Activated naive CD4-positive, alpha-beta T cell treated with anti-CD3 and anti-CD28 coated beads, Interleukin-2, amount 50 U/mL, for 24 hours (primary cell): ENCODE measurements at regions not wholly inside any gene's neighbourhood (a gene's known extent, or its start where the extent isn't known, plus 50 kb on each side); places are given as distances from the start of the nearest gene placed in this dataset.

Experiments
- H3K27ac Mint-ChIP-seq: one replicate; pipeline ENCODE4 v1.8.0; 2021; ENCODE audit warnings: mild to moderate bottlenecking, mixed read lengths
- H3K27me3 Mint-ChIP-seq: one replicate; pipeline ENCODE4 v1.8.0; 2021; ENCODE audit warnings: mixed read lengths
- H3K36me3 Mint-ChIP-seq: one replicate; pipeline ENCODE4 v1.8.0; 2021; ENCODE audit warnings: mixed read lengths
- H3K4me1 Mint-ChIP-seq: one replicate; pipeline ENCODE4 v1.8.0; 2021; ENCODE audit warnings: mixed read lengths
- H3K4me3 Mint-ChIP-seq: one replicate; pipeline ENCODE4 v1.8.0; 2021; ENCODE audit warnings: mild to moderate bottlenecking, mixed read lengths
- H3K9me3 Mint-ChIP-seq: one replicate; pipeline ENCODE4 v1.8.0; 2021; ENCODE audit warnings: mixed read lengths

- no peak overlapping the region for H3K27ac Mint-ChIP-seq
Measured at GRCh38 chr5:61916621-61917620, 389.1 kb upstream of the KIF2A start.

GRCh38 chr5:61918611-61919010 is 387.4 kb upstream of the KIF2A start:
- no peaks in the 10 kb centered on the region for H3K36me3 Mint-ChIP-seq
- no peak overlapping the region for H3K4me3 Mint-ChIP-seq
- H3K9me3 Mint-ChIP-seq = no peaks in the 10 kb centered on the region
- no peak overlapping the region for H3K27ac Mint-ChIP-seq
- no peaks in the 10 kb centered on the region for H3K4me1 Mint-ChIP-seq
- peaks cover 3% of the 10 kb centered on the region for H3K27me3 Mint-ChIP-seq

More at GRCh38 chr5:61916621-61917620, 389.1 kb upstream of the KIF2A start:
- H3K27me3 Mint-ChIP-seq = no peaks in the 10 kb centered on the region
- no peaks in the 10 kb centered on the region for H3K4me1 Mint-ChIP-seq
- H3K36me3 Mint-ChIP-seq = no peaks in the 10 kb centered on the region
- no peaks in the 10 kb centered on the region for H3K9me3 Mint-ChIP-seq
- H3K4me3 Mint-ChIP-seq = no peak overlapping the region

DNA sequence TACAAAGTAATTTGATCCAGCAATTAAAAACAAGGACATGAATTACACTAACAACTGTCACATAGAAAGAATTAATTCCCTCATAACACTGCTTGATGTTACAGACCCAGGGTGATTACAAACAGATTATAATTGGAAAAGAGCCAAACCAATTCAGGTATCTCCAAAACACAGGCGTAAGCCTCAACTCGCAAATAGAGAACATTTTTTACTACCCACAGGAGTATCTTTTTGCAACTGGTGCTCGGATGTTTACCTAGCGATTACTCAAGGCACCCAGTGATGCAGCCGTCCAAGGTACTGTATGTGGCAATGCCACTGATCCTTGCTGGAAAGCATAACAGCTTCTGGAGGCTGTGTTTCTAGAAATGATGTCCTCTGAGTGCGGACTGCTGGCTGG is 386.1 kb upstream of the KIF2A start:
- Mint-ChIP-seq H3K4me1 (no peaks in the 10 kb centered on the region), H3K27ac (no peak overlapping the region), H3K27me3 (peaks cover 3% of the 10 kb centered on the region), H3K4me3 (no peak overlapping the region), H3K36me3 (no peaks in the 10 kb centered on the region), H3K9me3 (no peaks in the 10 kb centered on the region)

- Mint-ChIP-seq H3K27me3 (peaks cover 3% of the 10 kb centered on the region), H3K9me3 (no peaks in the 10 kb centered on the region), H3K4me3 (no peak overlapping the region), H3K27ac (no peak overlapping the region), H3K36me3 (no peaks in the 10 kb centered on the region), H3K4me1 (no peaks in the 10 kb centered on the region)
Measured at GRCh38 chr5:61924251-61924650, 381.8 kb upstream of the KIF2A start.

GRCh38 chr5:61926911-61927310 is 379.1 kb upstream of the KIF2A start:
- Mint-ChIP-seq H3K36me3 (no peaks in the 10 kb centered on the region), H3K27me3 (peaks cover 6% of the 10 kb centered on the region), H3K4me1 (no peaks in the 10 kb centered on the region)

DNA sequence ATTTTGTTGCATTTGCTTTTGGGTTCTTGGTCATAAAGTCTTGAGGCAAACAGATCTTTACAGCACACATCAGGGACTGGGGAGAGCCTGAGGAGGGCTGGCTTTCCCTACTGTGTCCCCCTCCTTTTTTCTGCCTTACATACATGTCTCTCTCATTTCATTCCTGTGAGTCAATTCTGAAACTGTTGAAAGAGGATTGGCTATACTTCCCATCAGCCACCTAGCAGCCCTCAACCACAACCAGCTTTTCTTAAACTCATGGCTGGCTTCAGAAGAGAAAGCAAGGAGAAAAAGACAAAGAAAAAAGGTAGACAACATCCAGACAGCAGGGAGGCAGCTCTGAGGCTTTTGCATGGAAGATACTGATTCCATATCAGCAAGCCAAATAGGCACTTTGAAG is 374.8 kb upstream of the KIF2A start:
- Mint-ChIP-seq H3K27me3 (peaks cover 6% of the 10 kb centered on the region), H3K4me3 (no peak overlapping the region), H3K27ac (no peak overlapping the region), H3K9me3 (peaks cover 8% of the 10 kb centered on the region), H3K36me3 (no peaks in the 10 kb centered on the region), H3K4me1 (no peaks in the 10 kb centered on the region)

More at GRCh38 chr5:61926911-61927310, 379.1 kb upstream of the KIF2A start:
- Mint-ChIP-seq H3K27ac (no peak overlapping the region), H3K4me3 (no peak overlapping the region), H3K9me3 (peaks cover 8% of the 10 kb centered on the region)

- H3K36me3 Mint-ChIP-seq = no peaks in the 10 kb centered on the region
- H3K27ac Mint-ChIP-seq = no peak overlapping the region
- no peaks in the 10 kb centered on the region for H3K4me1 Mint-ChIP-seq
- no peak overlapping the region for H3K4me3 Mint-ChIP-seq
- H3K9me3 Mint-ChIP-seq = peaks cover 8% of the 10 kb centered on the region
- peaks cover 6% of the 10 kb centered on the region for H3K27me3 Mint-ChIP-seq
Measured at GRCh38 chr5:61933787-61934626, 372.0 kb upstream of the KIF2A start.

- Mint-ChIP-seq H3K36me3 (no peaks in the 10 kb centered on the region), H3K27ac (no peak overlapping the region), H3K9me3 (no peaks in the 10 kb centered on the region), H3K27me3 (no peaks in the 10 kb centered on the region), H3K4me1 (no peaks in the 10 kb centered on the region), H3K4me3 (no peak overlapping the region)
Measured at GRCh38 chr5:61941637-61942036, 364.4 kb upstream of the KIF2A start.

GRCh38 chr5:61942462-61943049 is 363.4 kb upstream of the KIF2A start:
- H3K4me1 Mint-ChIP-seq = no peaks in the 10 kb centered on the region

DNA sequence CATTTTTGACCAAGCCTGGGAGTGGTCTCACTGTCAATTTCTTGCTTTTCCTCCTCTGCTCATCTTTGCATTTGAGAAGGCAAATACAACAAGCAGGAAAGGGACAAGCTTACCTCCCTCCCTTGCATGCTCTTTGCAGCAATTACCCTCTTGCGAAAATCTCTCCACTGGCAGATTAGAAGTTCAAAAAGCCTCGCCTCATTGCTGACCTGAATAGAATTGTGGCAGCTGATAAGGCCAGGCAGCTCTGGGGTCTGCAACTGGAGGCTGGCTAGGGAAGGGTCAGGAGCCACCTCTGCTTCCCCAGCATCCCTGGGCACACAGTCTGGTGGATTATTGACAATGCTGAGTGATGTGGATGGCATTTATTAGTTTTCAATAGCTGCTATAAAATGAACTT is 362.3 kb upstream of the KIF2A start:
- Mint-ChIP-seq H3K4me3 (no peak overlapping the region), H3K27me3 (no peaks in the 10 kb centered on the region), H3K27ac (no peak overlapping the region), H3K9me3 (no peaks in the 10 kb centered on the region), H3K36me3 (no peaks in the 10 kb centered on the region), H3K4me1 (no peaks in the 10 kb centered on the region)

More at GRCh38 chr5:61942462-61943049, 363.4 kb upstream of the KIF2A start:
- H3K36me3 Mint-ChIP-seq = no peaks in the 10 kb centered on the region
- H3K9me3 Mint-ChIP-seq = no peaks in the 10 kb centered on the region
- no peaks in the 10 kb centered on the region for H3K27me3 Mint-ChIP-seq
- H3K4me3 Mint-ChIP-seq = no peak overlapping the region
- no peak overlapping the region for H3K27ac Mint-ChIP-seq

DNA sequence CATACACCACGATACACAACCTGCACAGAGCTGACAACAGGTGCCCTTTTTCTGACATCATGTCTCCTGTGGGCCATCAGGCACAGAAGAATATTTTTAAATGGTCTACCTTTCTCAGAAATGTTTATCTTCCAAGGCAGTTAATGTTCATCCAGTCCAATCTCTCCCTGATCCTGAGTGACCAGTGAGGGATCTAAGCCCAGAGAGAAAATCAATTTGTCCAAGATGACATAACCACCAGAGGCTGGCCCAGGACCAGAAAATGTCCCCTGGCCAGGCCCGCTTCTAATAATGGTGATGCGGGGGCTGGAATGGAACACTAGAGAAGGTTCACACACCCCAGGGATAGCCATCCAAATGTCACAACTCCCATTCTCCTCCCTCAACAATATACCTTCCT is 357.9 kb upstream of the KIF2A start:
- Mint-ChIP-seq H3K9me3 (no peaks in the 10 kb centered on the region), H3K36me3 (no peaks in the 10 kb centered on the region), H3K27me3 (no peaks in the 10 kb centered on the region), H3K27ac (no peak overlapping the region), H3K4me3 (no peak overlapping the region), H3K4me1 (no peaks in the 10 kb centered on the region)

- no peaks in the 10 kb centered on the region for H3K4me1 Mint-ChIP-seq
- H3K4me3 Mint-ChIP-seq = no peak overlapping the region
Measured at GRCh38 chr5:61949054-61949678, 356.8 kb upstream of the KIF2A start.

DNA sequence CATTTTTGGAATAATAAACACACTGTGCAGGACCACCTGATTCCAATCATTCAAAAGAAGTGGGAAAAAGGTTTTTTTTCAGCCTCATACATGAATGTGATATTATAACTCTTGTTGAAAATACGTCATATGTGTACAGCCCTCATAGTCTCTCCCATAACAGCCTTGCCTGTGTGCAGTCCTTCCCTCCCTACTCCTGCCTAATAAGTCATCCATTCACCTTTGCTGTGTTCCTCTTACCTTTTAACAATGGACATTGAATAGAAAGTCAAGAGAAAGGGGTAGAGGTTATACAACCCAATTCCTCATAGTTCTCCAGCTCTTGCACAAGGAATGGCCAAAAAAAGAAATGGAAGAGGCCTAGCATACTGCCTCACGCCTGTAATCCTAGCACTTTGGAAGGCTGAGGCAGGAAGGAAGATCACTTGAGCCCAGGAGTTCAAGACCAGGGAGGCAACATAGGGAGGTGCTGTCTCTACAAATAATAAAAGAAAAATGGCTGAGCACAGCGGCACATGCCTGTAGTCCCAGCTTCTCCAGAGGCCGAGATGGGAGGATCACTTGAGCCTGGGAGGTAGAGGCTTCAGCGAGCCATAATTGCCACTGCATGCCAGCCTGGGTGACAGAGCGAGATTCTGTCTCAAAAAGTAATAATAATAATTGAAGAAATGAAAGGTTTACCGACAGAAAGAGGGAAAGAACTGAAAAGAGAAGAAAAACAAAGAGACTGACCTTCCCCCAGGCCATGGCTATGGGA is 356.1 kb upstream of the KIF2A start:
- Mint-ChIP-seq H3K27ac (no peak overlapping the region), H3K4me3 (no peak overlapping the region), H3K27me3 (no peaks in the 10 kb centered on the region), H3K36me3 (no peaks in the 10 kb centered on the region), H3K4me1 (no peaks in the 10 kb centered on the region), H3K9me3 (no peaks in the 10 kb centered on the region)

More at GRCh38 chr5:61949054-61949678, 356.8 kb upstream of the KIF2A start:
- H3K27me3 Mint-ChIP-seq = no peaks in the 10 kb centered on the region
- H3K27ac Mint-ChIP-seq = no peak overlapping the region
- H3K9me3 Mint-ChIP-seq = no peaks in the 10 kb centered on the region
- no peaks in the 10 kb centered on the region for H3K36me3 Mint-ChIP-seq

DNA sequence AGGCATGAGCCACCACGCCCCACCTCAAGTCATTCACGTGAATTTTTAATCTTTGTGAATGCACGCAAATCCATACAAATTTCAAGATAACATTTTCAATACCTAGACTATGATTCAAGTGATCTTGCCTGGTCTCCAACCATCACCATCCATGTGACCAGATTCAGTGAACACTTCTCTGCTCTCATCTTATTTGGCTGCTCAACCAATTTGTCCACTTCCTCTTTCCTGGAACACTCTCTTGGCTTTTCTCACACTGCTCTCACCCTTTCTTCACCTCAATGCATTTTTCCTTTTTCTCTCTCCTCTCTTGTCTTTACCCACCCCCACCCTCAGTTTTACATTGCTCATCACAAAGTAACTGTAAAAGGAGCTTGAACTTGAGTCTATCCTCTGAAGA is 354.7 kb upstream of the KIF2A start:
- Mint-ChIP-seq H3K9me3 (no peaks in the 10 kb centered on the region), H3K27ac (no peak overlapping the region), H3K4me3 (no peak overlapping the region), H3K36me3 (no peaks in the 10 kb centered on the region), H3K4me1 (no peaks in the 10 kb centered on the region), H3K27me3 (no peaks in the 10 kb centered on the region)

DNA sequence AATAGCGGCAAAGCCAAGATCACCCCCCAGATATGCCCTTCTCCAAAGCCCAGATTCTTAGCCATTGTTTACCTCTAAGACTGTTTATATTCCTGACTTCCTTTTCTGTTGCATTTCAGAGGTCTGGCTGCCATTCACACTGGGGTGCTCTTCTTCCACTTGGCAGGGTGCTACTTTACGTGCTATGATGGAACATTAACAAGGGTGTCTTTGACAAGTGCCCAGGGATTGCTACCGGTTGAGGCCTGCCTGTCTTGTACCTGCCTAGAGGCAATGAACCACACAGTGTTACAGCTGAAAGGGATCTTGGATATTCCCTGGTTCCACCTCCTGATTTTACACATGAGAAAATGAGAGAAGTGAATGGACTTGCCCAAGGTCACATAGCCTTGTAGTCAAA is 352.1 kb upstream of the KIF2A start:
- Mint-ChIP-seq H3K27me3 (no peaks in the 10 kb centered on the region), H3K9me3 (peaks cover 1% of the 10 kb centered on the region), H3K27ac (no peak overlapping the region), H3K4me1 (no peaks in the 10 kb centered on the region), H3K36me3 (no peaks in the 10 kb centered on the region), H3K4me3 (no peak overlapping the region)
